ENCODE measurements at regions not wholly inside any gene's neighbourhood (a gene's known extent, or its start where the extent isn't known, plus 50 kb on each side); places are given as distances from the start of the nearest gene placed in this dataset.

GRCh38 chr5:74375271-74375670 is 265.3 kb downstream of the ENC1 start:
- H3K27me3 Mint-ChIP-seq (ENCODE audit: unreplicated experiment), result no peaks in the 10 kb centered on the region
- TF ChIP-seq CTCF (IDR thresholded peaks at IDR 0.05; ENCODE audit: unreplicated experiment), result no peak
- DNase-seq (ENCODE audit: low spot score), result no peak
- no peaks in the 10 kb centered on the region for H3K36me3 Mint-ChIP-seq (ENCODE audit: low read depth, unreplicated experiment)
- peaks cover 5% of the 10 kb centered on the region for H3K4me1 Mint-ChIP-seq (ENCODE audit: unreplicated experiment)
- no peak overlapping the region for H3K27ac Mint-ChIP-seq (ENCODE audit: unreplicated experiment)
- H3K4me3 Mint-ChIP-seq (ENCODE audit: unreplicated experiment), result no peak overlapping the region
- H3K9me3 Mint-ChIP-seq (ENCODE audit: unreplicated experiment), result no peaks in the 10 kb centered on the region

- Mint-ChIP-seq H3K27me3 (ENCODE audit: unreplicated experiment) (no peaks in the 10 kb centered on the region), H3K4me1 (ENCODE audit: unreplicated experiment) (peaks cover 11% of the 10 kb centered on the region), H3K27ac (ENCODE audit: unreplicated experiment) (no peak overlapping the region), H3K9me3 (ENCODE audit: unreplicated experiment) (no peaks in the 10 kb centered on the region), H3K4me3 (ENCODE audit: unreplicated experiment) (no peak overlapping the region), H3K36me3 (ENCODE audit: low read depth, unreplicated experiment) (no peaks in the 10 kb centered on the region)
- DNase-seq (ENCODE audit: low spot score), result no peak
- no peak for TF ChIP-seq CTCF (IDR thresholded peaks at IDR 0.05; ENCODE audit: unreplicated experiment)
Measured at GRCh38 chr5:74374656-74375055, 265.9 kb downstream of the ENC1 start.

- Mint-ChIP-seq H3K4me1 (ENCODE audit: unreplicated experiment) (peaks cover 14% of the 10 kb centered on the region), H3K9me3 (ENCODE audit: unreplicated experiment) (no peaks in the 10 kb centered on the region), H3K27me3 (ENCODE audit: unreplicated experiment) (peaks cover 1% of the 10 kb centered on the region), H3K4me3 (ENCODE audit: unreplicated experiment) (no peak overlapping the region), H3K36me3 (ENCODE audit: low read depth, unreplicated experiment) (no peaks in the 10 kb centered on the region), H3K27ac (ENCODE audit: unreplicated experiment) (no peak overlapping the region)
- TF ChIP-seq CTCF (IDR thresholded peaks at IDR 0.05; ENCODE audit: unreplicated experiment), result no peak
- DNase-seq (ENCODE audit: low spot score), result no peak
Measured at GRCh38 chr5:74373076-74373475, 267.5 kb downstream of the ENC1 start.

GRCh38 chr5:74372502-74373064 is 267.9 kb downstream of the ENC1 start:
- peaks cover 18% of the 10 kb centered on the region for H3K4me1 Mint-ChIP-seq (ENCODE audit: unreplicated experiment)
- H3K36me3 Mint-ChIP-seq (ENCODE audit: low read depth, unreplicated experiment), result no peaks in the 10 kb centered on the region
- no peak for DNase-seq (ENCODE audit: low spot score)
- peaks cover 1% of the 10 kb centered on the region for H3K27me3 Mint-ChIP-seq (ENCODE audit: unreplicated experiment)
- H3K27ac Mint-ChIP-seq (ENCODE audit: unreplicated experiment), result no peak overlapping the region
- no peak overlapping the region for H3K4me3 Mint-ChIP-seq (ENCODE audit: unreplicated experiment)
- no peaks in the 10 kb centered on the region for H3K9me3 Mint-ChIP-seq (ENCODE audit: unreplicated experiment)
- no peak for TF ChIP-seq CTCF (IDR thresholded peaks at IDR 0.05; ENCODE audit: unreplicated experiment)

GRCh38 chr5:74372051-74372450 is 268.5 kb downstream of the ENC1 start:
- Mint-ChIP-seq H3K9me3 (ENCODE audit: unreplicated experiment) (no peaks in the 10 kb centered on the region), H3K36me3 (ENCODE audit: low read depth, unreplicated experiment) (no peaks in the 10 kb centered on the region), H3K27ac (ENCODE audit: unreplicated experiment) (no peak overlapping the region), H3K4me1 (ENCODE audit: unreplicated experiment) (peaks cover 20% of the 10 kb centered on the region), H3K27me3 (ENCODE audit: unreplicated experiment) (peaks cover 1% of the 10 kb centered on the region), H3K4me3 (ENCODE audit: unreplicated experiment) (no peak overlapping the region)
- no peak for TF ChIP-seq CTCF (IDR thresholded peaks at IDR 0.05; ENCODE audit: unreplicated experiment)
- DNase-seq (ENCODE audit: low spot score), result no peak

All from endothelial cell (in vitro differentiated cells).